ENCODE measurements at regions not wholly inside any gene's neighbourhood (a gene's known extent, or its start where the extent isn't known, plus 50 kb on each side); places are given as distances from the start of the nearest gene placed in this dataset.

DNA sequence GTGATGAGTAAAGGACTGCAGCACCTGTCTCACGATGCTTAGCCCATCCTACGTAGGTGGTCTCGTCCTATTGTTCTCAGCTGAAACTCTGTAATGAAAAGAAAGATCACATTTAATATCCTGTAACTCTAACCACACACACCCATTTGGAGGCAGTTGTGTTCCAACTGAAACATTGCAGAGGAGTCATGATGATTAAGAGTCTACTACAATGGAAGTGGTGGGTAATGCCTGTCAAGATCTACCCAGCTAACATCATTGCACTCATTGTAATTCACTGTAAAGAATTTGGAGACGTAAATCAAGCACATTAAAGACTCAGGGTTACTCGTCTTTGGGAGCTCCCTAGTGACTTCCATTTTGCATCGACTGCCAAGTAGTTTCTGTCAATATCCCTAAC lies 106.0 kb upstream of the PTPN3 start:
- POLR2A ChIA-PET = no interaction called here
- CTCF ChIA-PET = no interaction called here
- RAD21 ChIA-PET (ENCODE audit: low non-redundant PET in 1 of 2, low total read pairs in 2 of 2, uncharacterized antibody in 2 of 2, unreplicated experiment in 2 of 2) = no interaction called here
- intact Hi-C loops (cut with micrococcal nuclease) = no loop called here
- DNase-seq (ENCODE audit: low read depth, low spot score) (no peak), ATAC-seq (no peak)
- Histone ChIP-seq H3K9me2 (ENCODE audit: insufficient read depth) (no peaks in the 10 kb centered on the region), H2AFZ (ENCODE audit: low read depth, low read length, poor library complexity, severe bottlenecking) (no peak overlapping the region), H4K20me1 (ENCODE audit: insufficient read depth) (no peaks in the 10 kb centered on the region), H3K79me2 (ENCODE audit: insufficient read depth, low read length) (no peaks in the 10 kb centered on the region), H3K4me1 (ENCODE audit: control insufficient read depth in 1 of 2, insufficient read depth in 2 of 2, low read length in 2 of 2) (peaks cover 0 to 3% of the 10 kb centered on the region in 2 experiments; a peak in 1 of 4 replicates), H3K36me3 (ENCODE audit: control insufficient read depth in 1 of 2, insufficient read depth in 2 of 2, low read length in 2 of 2) (no peaks in the 10 kb centered on the region), H3K9ac (ENCODE audit: low read length) (no peak overlapping the region), H3K4me3 (replicated peaks in 1 of 2; ENCODE audit: low read depth in 1 of 2, low read length in 2 of 2) (no peak overlapping the region), H3K9me3 (ENCODE audit: control insufficient read depth in 1 of 2, insufficient read depth in 1 of 2, low read depth in 1 of 2, low read length in 2 of 2) (no peaks in the 10 kb centered on the region), H3K4me2 (ENCODE audit: low read length) (no peak overlapping the region), H3K27me3 (ENCODE audit: insufficient read depth, low read length) (peaks cover 51% of the 10 kb centered on the region), H3K27ac (ENCODE audit: low read depth, low read length) (no peak overlapping the region)
- TF ChIP-seq SP1 (IDR thresholded peaks at IDR 0.05; ENCODE audit: low read depth) (no peak), POLR2AphosphoS5 (IDR thresholded peaks at IDR 0.05; ENCODE audit: low read depth, low read length) (no peak), EZH2phosphoT487 (IDR thresholded peaks at IDR 0.05; ENCODE audit: borderline replicate concordance) (no peak)
- no TSS peak for BruUV-seq (replicated peaks)

DNA sequence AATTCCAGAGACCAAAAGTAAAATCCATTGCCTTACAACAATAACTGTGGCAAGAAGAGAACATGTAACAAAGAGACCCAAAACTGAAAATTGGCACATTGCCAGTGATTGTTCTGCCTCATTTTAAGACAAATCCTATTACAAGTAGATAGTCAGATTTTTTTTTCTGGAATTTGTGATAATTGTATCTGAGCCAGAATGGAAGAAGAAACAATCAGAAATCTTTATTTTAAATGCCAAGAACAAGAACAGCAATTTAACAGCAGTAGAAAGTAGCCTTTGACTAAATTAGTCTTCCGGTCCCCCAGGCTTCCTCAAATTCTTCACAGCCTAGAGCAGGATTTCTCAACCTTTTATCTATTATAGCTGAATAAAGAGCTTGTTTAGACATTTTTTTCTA lies 106.7 kb upstream of the PTPN3 start:
- ChIA-PET CTCF (no interaction called here), RAD21 (ENCODE audit: low non-redundant PET in 1 of 2, low total read pairs in 2 of 2, uncharacterized antibody in 2 of 2, unreplicated experiment in 2 of 2) (no interaction called here), POLR2A (no interaction called here)
- H3K9ac ChIP-seq (ENCODE audit: low read length) = no peak overlapping the region
- H3K27me3 ChIP-seq (ENCODE audit: insufficient read depth, low read length) = peaks cover 44% of the 10 kb centered on the region
- no peak for ATAC-seq
- H3K4me1 ChIP-seq (ENCODE audit: control insufficient read depth in 1 of 2, insufficient read depth in 2 of 2, low read length in 2 of 2) = peaks cover 0 to 3% of the 10 kb centered on the region in 2 experiments; a peak in 1 of 4 replicates
- H3K79me2 ChIP-seq (ENCODE audit: insufficient read depth, low read length) = no peaks in the 10 kb centered on the region
- no peaks in the 10 kb centered on the region for H3K9me2 ChIP-seq (ENCODE audit: insufficient read depth)
- no peak overlapping the region for H2AFZ ChIP-seq (ENCODE audit: low read depth, low read length, poor library complexity, severe bottlenecking)
- no peak for DNase-seq (ENCODE audit: low read depth, low spot score)
- no peak overlapping the region for H3K27ac ChIP-seq (ENCODE audit: low read depth, low read length)
- H3K4me3 ChIP-seq (replicated peaks in 1 of 2; ENCODE audit: low read depth in 1 of 2, low read length in 2 of 2) = no peak overlapping the region
- no peaks in the 10 kb centered on the region for H3K36me3 ChIP-seq (ENCODE audit: control insufficient read depth in 1 of 2, insufficient read depth in 2 of 2, low read length in 2 of 2)
- no TSS peak for BruUV-seq (replicated peaks)
- no peaks in the 10 kb centered on the region for H3K9me3 ChIP-seq (ENCODE audit: control insufficient read depth in 1 of 2, insufficient read depth in 1 of 2, low read depth in 1 of 2, low read length in 2 of 2)
- no peak for TF ChIP-seq ELF1 (IDR thresholded peaks at IDR 0.05; ENCODE audit: borderline replicate concordance, low read depth)
- no peak for TF ChIP-seq JUND (IDR thresholded peaks at IDR 0.05)
- TF ChIP-seq FOSL1 (IDR thresholded peaks at IDR 0.05; ENCODE audit: low read depth) = no peak
- no peak for TF ChIP-seq POLR2AphosphoS5 (IDR thresholded peaks at IDR 0.05; ENCODE audit: low read depth, low read length)
- no peak for TF ChIP-seq EZH2 (IDR thresholded peaks at IDR 0.05)
- TF ChIP-seq POLR2A (IDR thresholded peaks at IDR 0.05; ENCODE audit: borderline replicate concordance, extremely low read depth, insufficient read depth, insufficient read length) = no peak
- TF ChIP-seq, protein P1, sequence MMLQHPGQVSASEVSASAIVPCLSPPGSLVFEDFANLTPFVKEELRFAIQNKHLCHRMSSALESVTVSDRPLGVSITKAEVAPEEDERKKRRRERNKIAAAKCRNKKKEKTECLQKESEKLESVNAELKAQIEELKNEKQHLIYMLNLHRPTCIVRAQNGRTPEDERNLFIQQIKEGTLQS (IDR thresholded peaks at IDR 0.05) = no peak
- TF ChIP-seq CEBPB (IDR thresholded peaks at IDR 0.05; ENCODE audit: low read depth) = no peak
- TF ChIP-seq TCF7L2 (IDR thresholded peaks at IDR 0.05; ENCODE audit: borderline replicate concordance, extremely low read depth, insufficient read depth, insufficient read length) = no peak
- no peak for TF ChIP-seq SIN3A (IDR thresholded peaks at IDR 0.05; ENCODE audit: low read depth)
- TF ChIP-seq EZH2phosphoT487 (IDR thresholded peaks at IDR 0.05; ENCODE audit: borderline replicate concordance) = no peak
- TF ChIP-seq, protein P2, sequence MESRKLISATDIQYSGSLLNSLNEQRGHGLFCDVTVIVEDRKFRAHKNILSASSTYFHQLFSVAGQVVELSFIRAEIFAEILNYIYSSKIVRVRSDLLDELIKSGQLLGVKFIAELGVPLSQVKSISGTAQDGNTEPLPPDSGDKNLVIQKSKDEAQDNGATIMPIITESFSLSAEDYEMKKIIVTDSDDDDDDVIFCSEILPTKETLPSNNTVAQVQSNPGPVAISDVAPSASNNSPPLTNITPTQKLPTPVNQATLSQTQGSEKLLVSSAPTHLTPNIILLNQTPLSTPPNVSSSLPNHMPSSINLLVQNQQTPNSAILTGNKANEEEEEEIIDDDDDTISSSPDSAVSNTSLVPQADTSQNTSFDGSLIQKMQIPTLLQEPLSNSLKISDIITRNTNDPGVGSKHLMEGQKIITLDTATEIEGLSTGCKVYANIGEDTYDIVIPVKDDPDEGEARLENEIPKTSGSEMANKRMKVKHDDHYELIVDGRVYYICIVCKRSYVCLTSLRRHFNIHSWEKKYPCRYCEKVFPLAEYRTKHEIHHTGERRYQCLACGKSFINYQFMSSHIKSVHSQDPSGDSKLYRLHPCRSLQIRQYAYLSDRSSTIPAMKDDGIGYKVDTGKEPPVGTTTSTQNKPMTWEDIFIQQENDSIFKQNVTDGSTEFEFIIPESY (IDR thresholded peaks at IDR 0.05; ENCODE audit: extremely low read depth, insufficient replicate concordance, low read length) = no peak
- no peak for TF ChIP-seq SRF (IDR thresholded peaks at IDR 0.05; ENCODE audit: low read depth)
- no peak overlapping the region for H3K4me2 ChIP-seq (ENCODE audit: low read length)
- no peaks in the 10 kb centered on the region for H4K20me1 ChIP-seq (ENCODE audit: insufficient read depth)
- intact Hi-C loops (cut with micrococcal nuclease) = no loop called here

Data from HCT116 (cell line).